Effector CD4-positive, alpha-beta T cell (primary cell): ENCODE measurements at regions not wholly inside any gene's neighbourhood (a gene's known extent, or its start where the extent isn't known, plus 50 kb on each side); places are given as distances from the start of the nearest gene placed in this dataset.

Experiments used
- DNase-seq: peaks from one replicate; pipeline ENCODE4 v3.0.0-alpha.2; 2020

- DNase-seq, result no peak
Observed at GRCh38 chr1:96998466-96998865, 276.9 kb downstream of the PTBP2 start.

- DNase-seq, result no peak
Observed at GRCh38 chr1:96999191-96999590, 277.6 kb downstream of the PTBP2 start.

GRCh38 chr1:97004054-97004453, 282.5 kb downstream of the PTBP2 start:
- DNase-seq, result no peak

- no peak for DNase-seq
Observed at GRCh38 chr1:97004743-97005142, 283.2 kb downstream of the PTBP2 start.

- DNase-seq, result no peak
Observed at GRCh38 chr1:97006044-97006661, 284.6 kb downstream of the PTBP2 start.

GRCh38 chr1:97007840-97008604, 286.4 kb downstream of the PTBP2 start:
- DNase-seq, result no peak

GRCh38 chr1:97010566-97011264, 289.1 kb downstream of the PTBP2 start:
- no peak for DNase-seq

- no peak for DNase-seq
Observed at GRCh38 chr1:97013136-97013535, 291.6 kb downstream of the PTBP2 start.

GRCh38 chr1:97013941-97014340, 292.4 kb downstream of the PTBP2 start:
- no peak for DNase-seq

GRCh38 chr1:97014426-97014825, 292.8 kb downstream of the PTBP2 start:
- no peak for DNase-seq

- DNase-seq, result no peak
Observed at GRCh38 chr1:97017895-97018294, 296.3 kb downstream of the PTBP2 start.
